HUES48 (cell line): ENCODE measurements at regions not wholly inside any gene's neighbourhood (a gene's known extent, or its start where the extent isn't known, plus 50 kb on each side); places are given as distances from the start of the nearest gene placed in this dataset.

Experiments used
- H3K27ac ChIP-seq: one replicate; pipeline ENCODE4 v1.7.0; 2013; ENCODE audit warnings: low read depth, low read length, inconsistent platforms
- H3K27me3 ChIP-seq: 2 replicates; pipeline ENCODE4 v1.6.1; 2013; ENCODE audit warnings: mild to moderate bottlenecking, low read length; ENCODE audit not compliant: control insufficient read depth, insufficient read depth
- H3K36me3 ChIP-seq: 2 replicates; pipeline ENCODE4 v1.6.1; 2013; ENCODE audit warnings: low read length; ENCODE audit not compliant: control insufficient read depth, insufficient read depth
- H3K4me1 ChIP-seq: 2 replicates; pipeline ENCODE4 v1.6.1; 2013; ENCODE audit warnings: mild to moderate bottlenecking, low read length; ENCODE audit not compliant: control insufficient read depth, insufficient read depth
- H3K4me3 ChIP-seq: 2 replicates; pipeline ENCODE4 v1.5.1; 2013; ENCODE audit warnings: mild to moderate bottlenecking, low read depth, low read length
- H3K9ac ChIP-seq: 2 replicates; pipeline ENCODE4 v1.6.1; 2013; ENCODE audit warnings: mild to moderate bottlenecking, low read depth, low read length, moderate library complexity
- H3K9me3 ChIP-seq: 2 replicates; pipeline ENCODE4 v1.6.1; 2013; ENCODE audit warnings: low read length; ENCODE audit not compliant: control insufficient read depth, insufficient read depth

- Histone ChIP-seq H3K27me3 (no peaks in the 10 kb centered on the region), H3K4me3 (no peak overlapping the region), H3K9me3 (no peaks in the 10 kb centered on the region), H3K9ac (no peak overlapping the region), H3K27ac (no peak overlapping the region), H3K4me1 (peaks cover 12% of the 10 kb centered on the region), H3K36me3 (no peaks in the 10 kb centered on the region)
These were observed 407.8 kb downstream of the ETS1 start for GRCh38 chr11:128179512-128179911.

- H3K9me3 ChIP-seq = no peaks in the 10 kb centered on the region
- H3K27ac ChIP-seq = no peak overlapping the region
- H3K4me3 ChIP-seq = no peak overlapping the region
- no peak overlapping the region for H3K9ac ChIP-seq
- no peaks in the 10 kb centered on the region for H3K27me3 ChIP-seq
- H3K4me1 ChIP-seq = peaks cover 16% of the 10 kb centered on the region
- H3K36me3 ChIP-seq = no peaks in the 10 kb centered on the region
These were observed 408.3 kb downstream of the ETS1 start for GRCh38 chr11:128179039-128179438.

GRCh38 chr11:128174465-128175291 is 412.7 kb downstream of the ETS1 start:
- Histone ChIP-seq H3K4me1 (peaks cover 16% of the 10 kb centered on the region), H3K4me3 (no peak overlapping the region), H3K9me3 (no peaks in the 10 kb centered on the region), H3K27ac (no peak overlapping the region), H3K36me3 (no peaks in the 10 kb centered on the region), H3K9ac (peak overlapping the region; percentile 6), H3K27me3 (no peaks in the 10 kb centered on the region)

- no peaks in the 10 kb centered on the region for H3K27me3 ChIP-seq
- H3K27ac ChIP-seq = no peak overlapping the region
- no peaks in the 10 kb centered on the region for H3K36me3 ChIP-seq
- no peaks in the 10 kb centered on the region for H3K9me3 ChIP-seq
- no peak overlapping the region for H3K4me3 ChIP-seq
- H3K4me1 ChIP-seq = peaks cover 16% of the 10 kb centered on the region
- no peak overlapping the region for H3K9ac ChIP-seq
These were observed 415.1 kb downstream of the ETS1 start for GRCh38 chr11:128172046-128172878.

GRCh38 chr11:128171506-128171905 is 415.9 kb downstream of the ETS1 start:
- no peak overlapping the region for H3K9ac ChIP-seq
- peaks cover 16% of the 10 kb centered on the region for H3K4me1 ChIP-seq
- no peaks in the 10 kb centered on the region for H3K36me3 ChIP-seq
- H3K9me3 ChIP-seq = no peaks in the 10 kb centered on the region
- H3K4me3 ChIP-seq = no peak overlapping the region
- H3K27ac ChIP-seq = no peak overlapping the region
- H3K27me3 ChIP-seq = no peaks in the 10 kb centered on the region

GRCh38 chr11:128165572-128165971 is 421.8 kb downstream of the ETS1 start:
- no peaks in the 10 kb centered on the region for H3K27me3 ChIP-seq

GRCh38 chr11:128164080-128164741 is 423.1 kb downstream of the ETS1 start:
- Histone ChIP-seq H3K9me3 (no peaks in the 10 kb centered on the region), H3K36me3 (no peaks in the 10 kb centered on the region), H3K4me1 (peaks cover 4% of the 10 kb centered on the region; the same call in 1 of the 2 replicates), H3K4me3 (no peak overlapping the region), H3K27ac (no peak overlapping the region), H3K27me3 (no peaks in the 10 kb centered on the region), H3K9ac (no peak overlapping the region)

More at GRCh38 chr11:128165572-128165971, 421.8 kb downstream of the ETS1 start:
- Histone ChIP-seq H3K4me3 (no peak overlapping the region), H3K9me3 (no peaks in the 10 kb centered on the region), H3K36me3 (no peaks in the 10 kb centered on the region), H3K9ac (no peak overlapping the region), H3K4me1 (peaks cover 4% of the 10 kb centered on the region; the same call in 1 of the 2 replicates), H3K27ac (no peak overlapping the region)

GRCh38 chr11:128161994-128162393 is 425.4 kb downstream of the ETS1 start:
- Histone ChIP-seq H3K27me3 (no peaks in the 10 kb centered on the region), H3K4me1 (peaks cover 4% of the 10 kb centered on the region; the same call in 1 of the 2 replicates), H3K27ac (no peak overlapping the region), H3K4me3 (no peak overlapping the region), H3K9me3 (no peaks in the 10 kb centered on the region), H3K36me3 (no peaks in the 10 kb centered on the region), H3K9ac (no peak overlapping the region)

- Histone ChIP-seq H3K36me3 (no peaks in the 10 kb centered on the region), H3K27ac (no peak overlapping the region), H3K27me3 (no peaks in the 10 kb centered on the region)
These were observed 425.9 kb downstream of the ETS1 start for GRCh38 chr11:128161436-128161835.

GRCh38 chr11:128158860-128159259 is 428.5 kb downstream of the ETS1 start:
- Histone ChIP-seq H3K27me3 (no peaks in the 10 kb centered on the region), H3K36me3 (no peaks in the 10 kb centered on the region), H3K9ac (no peak overlapping the region), H3K9me3 (no peaks in the 10 kb centered on the region), H3K27ac (no peak overlapping the region), H3K4me1 (no peaks in the 10 kb centered on the region), H3K4me3 (no peak overlapping the region)

More at GRCh38 chr11:128161436-128161835, 425.9 kb downstream of the ETS1 start:
- Histone ChIP-seq H3K4me1 (peaks cover 4% of the 10 kb centered on the region; the same call in 1 of the 2 replicates), H3K4me3 (no peak overlapping the region), H3K9ac (no peak overlapping the region), H3K9me3 (no peaks in the 10 kb centered on the region)
